Urothelium cell line (cell line): ENCODE measurements at regions not wholly inside any gene's neighbourhood (a gene's known extent, or its start where the extent isn't known, plus 50 kb on each side); places are given as distances from the start of the nearest gene placed in this dataset.
"Not testable (repeated sequence)": the region's sequence is repeated elsewhere in the genome, so short reads cannot be mapped to it uniquely, and the experiment has no call there.

Experiments used
- DNase-seq: peaks from one replicate; pipeline ENCODE4 v3.0.0; 2011; ENCODE audit warnings: low spot score, mixed read lengths
- FAIRE-seq: peaks from 2 replicates; lab custom pipeline; 2011; peaks lifted over from hg19 to GRCh38; lab: Jason Lieb, UNC

- DNase-seq (no peak), FAIRE-seq (no peak)
Measured at GRCh38 chr5:89869346-89869745, 540.2 kb downstream of the CETN3 start.

DNA sequence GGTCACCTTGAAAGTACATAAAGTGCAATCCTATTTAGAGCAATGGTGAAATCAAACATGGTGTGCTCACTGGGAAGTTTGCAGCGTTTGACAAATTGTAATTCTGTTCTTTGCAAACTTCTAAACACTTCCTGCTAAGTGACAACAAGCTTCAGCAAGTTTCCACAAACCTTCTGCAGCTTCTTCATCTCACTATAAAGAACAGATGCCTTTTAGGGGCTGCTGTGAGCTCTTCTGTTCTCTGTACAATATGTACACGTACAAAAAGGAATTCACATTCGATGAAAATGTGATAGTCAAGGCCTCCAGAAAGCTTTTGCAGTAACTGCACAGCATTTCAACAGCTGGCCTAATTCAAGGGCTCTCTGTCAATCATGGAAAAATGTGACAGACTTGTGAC is 543.1 kb downstream of the CETN3 start:
- DNase-seq: no peak
- FAIRE-seq: no peak

GRCh38 chr5:89864941-89865340 is 544.6 kb downstream of the CETN3 start:
- no peak for DNase-seq
- no peak for FAIRE-seq

DNA sequence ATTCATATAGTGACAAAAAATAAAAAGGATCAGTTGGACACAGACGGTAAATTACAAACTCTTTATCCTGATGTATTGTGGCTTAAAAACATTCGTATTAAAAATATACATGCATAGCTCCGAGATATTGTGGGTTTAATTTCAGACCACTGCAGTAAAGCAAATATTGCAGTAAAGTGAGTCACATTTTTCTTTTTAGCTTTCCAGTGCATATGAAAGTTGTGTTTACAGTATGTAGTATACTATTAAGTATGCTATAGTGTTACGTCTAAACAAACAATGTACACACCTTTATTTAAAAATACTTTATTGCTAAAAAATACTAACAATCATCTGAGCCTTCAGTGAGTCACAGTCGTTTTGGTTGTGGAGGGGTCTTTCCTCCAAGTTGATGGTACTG is 551.8 kb downstream of the CETN3 start:
- FAIRE-seq (no peak), DNase-seq (no peak)

- no peak for DNase-seq
- no peak for FAIRE-seq
Measured at GRCh38 chr5:89855417-89855816, 554.1 kb downstream of the CETN3 start.

DNA sequence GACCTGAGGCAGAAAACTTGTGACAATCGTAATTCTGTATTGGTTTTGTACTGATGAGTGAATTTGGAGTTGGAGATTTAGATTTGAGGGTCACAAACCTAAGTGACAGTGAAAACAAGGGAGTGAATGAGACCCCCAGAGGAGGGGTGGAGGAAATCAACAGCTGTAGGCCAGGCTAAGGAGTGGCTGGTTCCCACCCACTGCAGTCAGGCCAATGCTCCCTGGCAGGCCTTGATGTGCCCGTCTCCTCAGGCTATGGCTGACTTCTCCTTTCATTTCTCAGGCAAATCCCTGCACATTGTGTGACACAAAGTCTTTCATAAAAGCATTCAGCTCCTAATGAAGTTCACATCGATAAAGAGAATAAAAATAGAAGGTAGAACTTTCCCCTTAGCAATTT is 557.6 kb downstream of the CETN3 start:
- FAIRE-seq: no peak
- no peak for DNase-seq

- no peak for DNase-seq
- no peak for FAIRE-seq
Measured at GRCh38 chr5:89850513-89850865, 559.1 kb downstream of the CETN3 start.

DNA sequence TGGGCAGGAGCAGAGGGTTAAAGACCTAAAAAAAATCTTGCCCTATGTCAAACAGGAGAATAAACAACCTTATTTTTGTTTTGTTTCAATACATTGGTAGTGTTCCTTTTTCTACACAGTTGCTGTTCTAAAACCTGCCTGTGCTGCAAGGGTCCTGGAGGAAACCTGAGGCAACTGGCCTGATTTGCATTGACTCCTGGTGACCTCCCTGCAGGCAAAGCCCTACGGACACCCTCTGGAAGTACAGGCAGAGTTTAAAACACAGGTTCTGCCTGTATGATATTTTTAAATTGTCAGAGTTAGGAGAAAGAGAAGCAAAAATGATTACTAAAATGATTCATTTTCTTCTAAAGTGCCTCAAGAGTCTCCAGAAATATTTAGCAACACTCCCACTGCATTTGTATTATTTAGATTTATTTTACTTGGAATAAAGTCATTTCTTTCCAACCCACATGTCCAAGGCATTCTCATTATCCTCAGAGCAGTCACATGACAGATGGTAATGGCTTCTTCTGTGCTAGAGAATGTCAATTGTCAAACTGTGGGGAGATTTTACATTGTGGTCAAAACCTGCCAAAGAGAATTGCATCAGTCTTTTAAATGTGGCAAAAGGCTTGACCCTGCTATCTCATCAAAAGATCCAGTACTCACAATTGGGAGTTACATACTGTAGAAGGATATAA is 559.6 kb downstream of the CETN3 start:
- FAIRE-seq: no peak
- DNase-seq: no peak

DNA sequence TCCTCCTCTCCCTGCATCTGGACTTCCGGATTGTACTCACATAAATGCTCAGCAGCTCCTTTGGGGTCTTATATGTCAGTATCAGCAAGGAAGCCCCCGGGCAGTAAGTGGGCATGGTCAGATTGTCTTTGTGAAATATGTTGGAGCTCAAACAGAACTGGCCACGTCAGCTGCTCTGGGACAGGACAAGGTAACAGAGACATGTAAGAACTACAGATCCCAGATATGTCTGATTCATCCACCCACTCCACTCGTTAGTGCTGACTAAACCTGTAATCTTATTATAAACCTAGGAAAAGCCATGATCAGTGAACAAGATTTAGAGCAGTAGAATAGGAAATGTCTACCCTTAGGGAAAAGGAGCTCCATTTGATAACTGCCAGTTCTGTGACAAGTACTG is 561.8 kb downstream of the CETN3 start:
- no peak for DNase-seq
- FAIRE-seq: no peak

DNA sequence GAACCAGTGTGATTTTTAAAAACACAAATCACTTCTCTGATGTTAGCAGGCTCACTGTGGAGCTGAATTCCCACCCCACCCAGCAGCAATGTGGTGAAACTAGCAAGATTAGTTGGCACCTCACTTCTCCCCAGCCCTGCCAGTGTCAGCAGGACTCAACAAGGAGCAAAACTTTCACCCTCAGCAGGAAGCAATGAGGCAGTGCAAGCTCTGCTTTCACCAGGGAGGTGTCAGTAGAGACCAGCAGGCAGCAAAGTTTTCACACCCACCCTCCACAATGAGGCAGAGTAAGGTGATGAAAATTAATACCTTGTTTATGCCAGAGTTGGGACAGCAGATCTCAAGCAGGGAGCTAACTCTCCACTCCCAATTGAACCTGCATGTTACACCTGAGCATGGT is 565.0 kb downstream of the CETN3 start:
- FAIRE-seq (no peak), DNase-seq (no peak)

- no peak for FAIRE-seq
- DNase-seq: no peak
Measured at GRCh38 chr5:89842531-89842930, 567.0 kb downstream of the CETN3 start.

GRCh38 chr5:89840906-89841305 is 568.6 kb downstream of the CETN3 start:
- DNase-seq (no peak), FAIRE-seq (no peak)

DNA sequence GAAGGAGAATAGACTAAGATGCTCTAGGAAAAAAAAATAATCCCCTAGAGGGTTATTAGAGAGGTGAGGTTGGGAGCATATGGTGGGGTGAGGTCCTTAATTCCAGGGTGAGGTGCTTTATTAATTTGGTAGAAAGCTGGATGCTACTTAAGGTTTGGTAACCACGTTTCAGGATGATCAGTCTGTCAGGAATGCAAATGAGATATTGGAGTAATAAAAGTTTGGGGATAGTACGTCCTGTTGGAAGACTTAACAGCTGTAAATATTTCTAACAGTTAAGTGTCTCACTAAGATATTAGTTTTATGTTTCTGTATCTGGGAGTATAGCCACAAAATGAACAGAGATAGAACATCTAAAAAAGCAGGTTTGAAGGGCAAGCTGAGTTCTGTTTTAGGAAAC is 578.9 kb downstream of the CETN3 start:
- FAIRE-seq: no peak
- DNase-seq: no peak

DNA sequence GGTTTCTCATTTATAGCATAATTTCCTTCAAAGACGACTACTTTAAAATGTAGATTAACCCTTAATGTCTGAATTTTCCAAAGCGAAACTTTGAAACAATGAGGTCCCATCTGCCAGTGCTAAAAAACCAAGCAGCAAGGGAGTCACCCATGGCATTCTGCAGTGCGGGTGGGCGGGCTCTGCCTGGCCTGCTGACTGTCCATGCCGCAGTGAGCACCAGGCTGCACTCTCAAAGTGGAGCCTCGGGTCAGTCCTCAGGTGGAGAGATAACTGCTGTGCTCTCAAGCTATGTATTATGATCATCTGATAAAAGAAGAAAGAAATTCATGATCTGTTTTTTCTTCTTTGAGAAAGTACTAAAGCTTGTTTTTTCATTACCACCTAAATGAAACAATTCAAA is 581.6 kb downstream of the CETN3 start:
- DNase-seq (no peak), FAIRE-seq (no peak)

DNA sequence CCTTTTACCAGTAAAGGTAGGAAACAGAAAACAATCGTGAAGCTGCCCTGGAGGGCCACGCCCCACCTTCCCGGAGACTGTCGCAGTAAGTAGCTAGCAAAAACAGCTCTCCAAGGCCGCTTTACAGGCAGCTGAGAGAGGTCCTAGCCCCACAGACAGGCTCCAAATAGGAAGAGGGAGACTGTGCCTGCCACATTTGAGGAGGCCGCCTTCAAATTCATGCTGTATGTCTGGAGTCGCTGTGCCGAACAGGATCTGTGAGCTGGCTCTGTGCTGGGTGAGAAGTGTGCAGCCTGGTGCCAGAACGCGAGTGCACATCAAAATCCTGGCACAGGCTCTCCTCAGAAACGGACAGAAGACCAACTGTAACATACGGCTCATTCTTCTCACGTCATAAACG is 582.2 kb downstream of the CETN3 start:
- DNase-seq (no peak), FAIRE-seq (no peak)

GRCh38 chr5:89826938-89827337 is 582.6 kb downstream of the CETN3 start:
- DNase-seq: no peak
- FAIRE-seq: no peak

DNA sequence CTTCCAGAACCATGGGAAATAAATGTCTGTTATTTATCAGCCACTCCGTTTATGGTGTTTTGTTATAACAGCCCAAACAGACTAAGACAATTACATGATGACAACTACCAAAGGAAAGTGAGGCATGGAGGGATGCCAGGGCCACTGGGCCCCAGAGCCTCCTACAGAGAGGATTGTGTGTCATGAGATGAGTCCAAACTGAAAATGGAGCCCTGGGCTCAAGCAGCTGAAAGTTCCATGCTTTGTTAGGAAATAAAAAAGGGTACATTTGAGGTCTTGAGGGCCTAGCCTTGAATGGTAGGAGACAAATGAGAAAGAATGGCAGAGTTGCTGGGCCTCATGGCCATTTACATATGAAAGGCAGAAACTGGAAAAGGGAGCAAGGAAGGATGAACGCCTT is 586.5 kb downstream of the CETN3 start:
- DNase-seq: no peak

GRCh38 chr5:89817841-89818240 is 591.7 kb downstream of the CETN3 start:
- FAIRE-seq: no peak
- no peak for DNase-seq

More for the DNA sequence above, 586.5 kb downstream of the CETN3 start:
- no peak for FAIRE-seq

DNA sequence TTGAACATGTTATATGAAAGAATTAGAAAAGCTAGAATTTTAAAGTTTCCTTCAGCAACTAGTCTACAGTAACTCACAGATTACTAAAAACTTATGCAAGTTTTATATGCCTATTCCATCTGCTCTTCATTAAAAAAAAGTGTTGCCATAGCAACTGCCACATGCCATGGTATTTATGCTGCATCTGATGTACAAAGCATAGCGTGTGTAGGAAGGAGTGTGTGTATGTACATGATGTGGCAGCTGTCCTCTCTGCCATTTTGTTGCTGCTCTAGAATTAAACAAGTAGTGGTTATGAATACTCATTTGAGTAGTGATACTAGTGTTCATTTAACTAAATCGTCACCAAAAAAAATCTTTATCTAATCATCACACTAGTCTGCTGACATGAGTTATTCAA is 593.5 kb downstream of the CETN3 start:
- FAIRE-seq: no peak
- DNase-seq: no peak

GRCh38 chr5:89800735-89801134 is 608.8 kb downstream of the CETN3 start:
- DNase-seq, FAIRE-seq: not testable (repeated sequence)

- FAIRE-seq, DNase-seq: not testable (repeated sequence)
Measured at GRCh38 chr5:89794504-89794903, 615.1 kb downstream of the CETN3 start.

GRCh38 chr5:89779734-89780133 is 629.8 kb downstream of the CETN3 start:
- FAIRE-seq, DNase-seq: not testable (repeated sequence)

DNA sequence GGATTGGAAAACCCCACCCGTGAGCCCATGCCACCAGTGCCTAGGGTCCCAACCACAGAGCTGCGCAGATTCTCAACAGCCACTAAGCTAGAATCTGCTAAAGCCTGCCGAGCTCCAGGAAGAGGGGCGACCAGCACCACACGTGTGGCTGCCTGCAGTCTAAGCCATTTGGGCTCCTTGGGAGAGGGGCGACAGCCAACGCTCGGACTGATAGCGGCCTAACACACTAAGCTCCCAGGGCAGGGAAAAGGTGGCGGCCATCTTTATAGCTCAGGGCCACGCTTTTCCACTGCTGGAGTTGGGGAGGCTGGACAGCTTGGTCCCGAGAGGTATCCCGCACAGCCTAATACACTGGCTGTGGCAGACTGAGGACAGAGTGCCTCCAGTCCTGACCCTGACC is 631.8 kb downstream of the CETN3 start:
- DNase-seq (no peak), FAIRE-seq (no peak)
